ENCODE measurements at regions not wholly inside any gene's neighbourhood (a gene's known extent, or its start where the extent isn't known, plus 50 kb on each side); places are given as distances from the start of the nearest gene placed in this dataset.

- TF ChIP-seq CTCF (IDR thresholded peaks at IDR 0.05; ENCODE audit: control extremely low read depth in 1 of 3, insufficient read depth in 1 of 3, low read depth in 1 of 3, low read length in 3 of 3) (no peak), POLR2AphosphoS5 (IDR thresholded peaks at IDR 0.05; ENCODE audit: low read depth, low read length) (no peak)
These were observed 58.8 kb downstream of the RPL37A start for GRCh38 chr2:216557413-216557812.
